ENCODE measurements at regions not wholly inside any gene's neighbourhood (a gene's known extent, or its start where the extent isn't known, plus 50 kb on each side); places are given as distances from the start of the nearest gene placed in this dataset.
"Not testable (repeated sequence)": the region's sequence is repeated elsewhere in the genome, so short reads cannot be mapped to it uniquely, and the experiment has no call there.

DNA sequence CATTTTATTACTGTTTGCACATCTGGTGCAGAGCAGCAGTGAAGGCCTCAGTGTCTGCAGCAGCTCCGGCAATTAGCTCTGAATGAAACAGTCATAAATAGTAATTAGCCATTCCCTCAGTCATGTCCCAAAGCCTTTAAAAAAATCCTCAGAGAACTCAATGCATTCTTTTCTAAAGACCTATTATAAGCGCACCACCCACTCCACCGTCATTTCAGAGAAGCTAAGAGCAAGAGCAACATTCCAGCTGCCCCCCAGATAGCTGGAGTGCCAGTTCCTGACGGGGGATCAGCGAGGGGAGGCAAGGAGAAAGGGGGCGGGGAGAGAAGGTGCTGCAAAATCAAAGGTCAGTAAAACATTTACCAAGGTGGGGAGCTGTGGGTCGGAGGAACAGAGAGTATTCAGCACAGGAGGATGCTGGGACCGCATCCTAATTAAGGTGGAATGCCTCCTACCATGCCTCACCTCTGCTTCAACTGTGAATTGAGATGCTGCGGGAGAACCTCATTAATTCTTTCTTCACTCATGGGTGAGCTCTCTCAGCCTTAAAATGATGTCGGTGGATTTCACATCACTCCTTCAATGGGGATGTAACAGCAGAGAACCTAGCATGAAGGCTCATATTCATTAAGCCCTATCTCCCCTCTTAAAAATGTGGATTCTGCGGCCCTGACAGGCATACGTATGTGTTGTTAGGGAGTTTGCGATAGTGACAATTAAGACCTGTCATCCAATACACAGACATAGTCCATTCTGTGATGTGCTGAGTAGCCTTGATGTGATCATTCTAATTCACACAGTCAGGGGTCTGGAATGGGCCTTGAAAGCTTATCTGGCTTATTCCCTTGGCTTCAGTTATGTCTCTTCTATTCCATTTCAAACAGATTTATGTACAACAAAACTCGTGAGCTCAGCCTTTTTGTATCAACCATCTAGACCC, 469.5 kb upstream of the NRSN1 start:
- no peak for DNase-seq (ENCODE audit: low spot score)

DNA sequence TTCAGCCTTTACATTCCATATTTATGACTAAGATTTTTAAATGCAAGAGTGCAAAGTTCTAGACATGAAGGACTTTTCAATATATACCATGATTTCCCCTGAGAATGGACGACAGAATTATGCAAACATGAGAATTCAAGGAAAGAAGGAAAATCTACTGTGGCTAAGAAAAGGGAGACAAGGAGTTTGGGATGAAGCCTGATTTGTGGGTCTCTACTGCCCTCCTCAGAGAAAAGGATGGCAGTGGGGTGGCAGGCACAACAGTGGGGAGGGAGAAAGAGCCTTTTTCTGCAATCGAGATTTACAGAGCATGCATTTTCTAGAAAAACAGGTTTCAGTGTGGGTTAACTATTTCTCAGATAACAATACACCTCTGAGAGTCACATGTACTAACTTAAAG, 466.9 kb upstream of the NRSN1 start:
- DNase-seq (ENCODE audit: low spot score), result no peak

DNA sequence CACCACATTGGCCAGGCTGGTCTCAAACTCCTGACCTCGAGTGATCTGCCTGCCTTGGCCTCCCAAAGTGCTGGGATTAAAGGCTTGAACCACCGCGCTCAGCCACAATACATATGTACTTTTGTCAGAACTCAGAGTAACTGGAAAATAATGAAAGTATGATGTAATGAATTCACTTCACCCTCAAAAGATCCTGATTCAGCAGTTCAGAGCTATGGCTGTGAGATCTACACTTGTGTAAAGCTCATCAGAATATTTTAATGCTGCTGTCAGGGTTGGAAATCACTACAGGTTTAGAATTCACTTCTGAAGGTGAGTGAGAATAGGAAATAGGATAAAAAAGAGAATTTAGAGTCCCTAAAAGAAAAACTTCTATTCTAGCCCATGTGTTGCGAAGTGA, 464.5 kb upstream of the NRSN1 start:
- no peak for DNase-seq (ENCODE audit: low spot score)

DNA sequence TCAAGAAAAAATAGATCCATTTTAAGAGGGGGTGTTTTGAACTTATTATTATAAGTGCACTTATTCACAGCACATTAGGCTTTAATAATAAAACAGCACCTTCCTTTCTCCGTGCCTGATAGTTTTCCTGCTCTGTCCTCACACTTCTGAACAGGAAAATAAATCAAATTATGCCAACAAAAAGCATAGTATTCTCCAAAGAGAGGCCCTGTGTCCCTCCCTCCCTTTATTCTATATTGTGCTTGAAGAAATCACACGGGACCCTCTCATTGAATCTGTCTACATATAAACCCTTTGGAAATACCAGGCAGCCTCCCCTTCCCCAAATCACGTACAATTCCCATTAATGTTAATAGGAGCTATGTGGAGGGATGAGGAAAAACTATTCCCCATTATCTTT, 462.9 kb upstream of the NRSN1 start:
- DNase-seq (ENCODE audit: low spot score), result no peak

DNA sequence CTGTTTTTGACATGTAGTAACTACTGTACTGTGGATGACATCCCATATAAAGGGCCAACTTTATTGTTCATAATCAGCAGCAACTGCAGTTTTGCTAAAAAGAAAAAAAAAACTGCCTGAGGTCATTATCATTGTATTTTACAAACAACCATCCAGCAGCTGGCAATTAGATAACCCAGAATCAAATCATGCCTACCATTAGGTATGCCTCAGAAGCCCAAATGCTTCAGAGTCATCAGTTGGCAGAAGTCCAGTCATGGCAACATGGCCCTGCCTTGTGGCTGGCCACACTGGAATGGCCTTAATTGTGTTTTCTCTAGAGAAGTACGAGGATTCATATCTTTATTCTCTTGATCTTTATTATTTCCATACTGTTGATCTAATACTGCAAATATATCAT, 462.4 kb upstream of the NRSN1 start:
- no peak for DNase-seq (ENCODE audit: low spot score)

DNA sequence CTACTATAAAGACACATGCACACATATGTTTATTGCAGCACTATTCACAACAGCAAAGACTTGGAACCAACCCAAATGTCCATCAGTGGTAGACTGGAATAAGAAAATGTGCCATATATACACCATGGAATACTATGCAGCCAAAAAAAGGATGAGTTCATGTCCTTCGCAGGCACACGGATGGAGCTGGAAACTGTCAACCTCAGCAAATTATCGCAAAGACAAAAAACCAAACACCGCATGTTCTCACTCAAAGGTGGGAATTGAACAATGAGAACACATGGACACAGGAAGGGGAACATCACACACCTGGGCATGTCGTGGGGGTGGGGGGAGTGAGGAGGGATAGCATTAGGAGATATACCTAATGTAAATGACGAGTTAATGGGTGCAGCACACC, 460.1 kb upstream of the NRSN1 start:
- DNase-seq (ENCODE audit: low spot score), result not testable (repeated sequence)

DNA sequence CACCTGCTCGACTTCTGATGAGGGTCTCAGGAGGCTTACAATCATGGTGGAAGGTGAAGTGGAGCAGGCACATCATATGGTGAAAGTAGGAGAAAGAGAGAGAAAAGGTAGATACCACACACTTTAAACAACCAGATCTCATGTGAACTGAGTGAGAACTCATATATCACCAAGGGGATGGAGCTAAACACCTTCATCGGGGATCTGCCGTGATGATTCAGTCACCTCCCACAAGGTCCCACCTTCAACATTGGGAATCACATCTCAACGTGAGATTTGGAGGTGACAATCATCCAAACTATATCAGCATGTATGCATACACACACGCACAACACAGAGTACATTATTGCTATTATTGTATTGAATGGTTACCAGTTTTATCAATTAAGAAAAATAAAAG, 453.3 kb upstream of the NRSN1 start:
- DNase-seq (ENCODE audit: low spot score), result no peak

DNA sequence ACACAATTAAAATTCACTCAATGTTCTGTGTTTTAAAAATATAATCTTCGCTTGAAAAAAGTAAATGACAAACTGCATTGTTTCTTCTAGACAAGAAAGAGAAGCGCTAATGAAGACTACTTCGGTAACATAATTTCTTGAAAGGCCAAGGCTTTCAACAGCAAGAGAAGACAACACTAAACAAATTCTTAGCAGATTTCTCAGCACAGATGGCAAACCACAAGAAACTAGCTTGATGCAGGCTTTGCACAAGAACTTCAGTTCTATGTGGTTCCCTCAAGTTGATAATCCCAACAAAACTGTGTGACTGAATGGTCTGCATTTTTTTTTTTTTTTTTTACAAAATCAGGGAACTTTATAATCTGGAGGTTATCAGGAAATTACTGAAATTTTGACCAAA, 447.4 kb upstream of the NRSN1 start:
- no peak for DNase-seq (ENCODE audit: low spot score)

DNA sequence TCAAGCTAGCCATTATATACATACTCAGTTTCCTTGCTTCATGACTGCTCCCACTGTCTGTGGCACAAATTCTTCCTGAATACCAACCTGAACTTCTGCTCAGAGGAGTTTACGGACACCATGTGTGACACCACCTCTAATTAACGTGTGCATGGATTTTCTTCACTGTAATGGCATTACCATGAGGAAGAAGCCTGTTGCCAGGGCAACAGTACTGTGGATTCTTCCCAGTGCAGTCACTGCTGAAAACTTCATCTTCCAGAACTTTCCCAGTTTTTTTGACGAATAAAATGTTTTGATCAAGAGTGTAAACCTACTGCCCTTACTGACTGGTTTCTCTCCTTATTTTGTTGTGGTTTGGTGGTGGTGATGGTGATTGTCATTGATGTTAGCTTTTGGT, 444.3 kb upstream of the NRSN1 start:
- DNase-seq (ENCODE audit: low spot score), result no peak

DNA sequence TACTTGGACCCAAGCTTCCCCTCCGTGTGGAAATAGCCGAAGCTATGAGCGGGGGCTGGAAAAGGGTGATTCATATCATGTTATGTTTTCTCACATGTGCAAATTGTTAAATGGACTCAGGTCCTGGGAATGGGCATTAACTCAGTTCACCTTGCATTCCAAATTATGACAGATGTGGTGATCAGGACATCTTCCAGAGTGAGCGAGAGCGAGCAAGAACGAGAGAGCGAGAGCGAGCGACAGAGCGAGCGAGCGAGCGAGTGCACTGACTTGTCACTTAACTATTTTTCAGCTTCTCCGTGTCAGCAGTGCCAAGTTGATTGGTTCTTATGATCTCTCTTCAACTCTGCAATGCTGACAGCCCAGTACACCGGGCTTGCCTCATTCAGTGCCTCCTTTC, 437.4 kb upstream of the NRSN1 start:
- no peak for DNase-seq (ENCODE audit: low spot score)

DNA sequence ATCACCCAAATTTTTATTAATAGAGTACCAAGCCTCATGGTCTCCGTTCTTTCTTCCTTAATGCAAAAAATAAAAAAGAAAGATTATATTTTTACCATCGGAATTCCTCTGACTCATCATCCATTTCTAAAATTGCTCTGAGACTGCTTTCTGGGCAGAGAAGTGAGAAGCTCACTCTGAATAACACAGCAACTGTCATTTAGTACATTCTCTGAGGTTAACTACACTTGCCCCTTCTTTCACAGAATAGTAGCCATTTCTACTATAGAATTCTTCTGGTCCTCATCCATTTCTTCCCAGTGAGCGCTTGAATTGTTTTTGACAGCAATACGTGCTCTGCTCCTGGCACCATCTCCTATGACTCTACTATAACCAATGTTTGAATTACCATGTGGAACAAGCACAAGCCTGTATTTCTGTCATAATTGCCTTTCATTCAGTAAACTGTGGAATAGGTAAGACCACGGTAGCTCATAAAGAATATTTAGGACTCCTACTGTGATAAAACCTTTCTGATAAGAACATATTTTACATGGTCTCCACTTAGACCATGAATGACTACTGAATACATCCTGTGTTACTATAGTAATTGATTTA, 435.5 kb upstream of the NRSN1 start:
- no peak for DNase-seq (ENCODE audit: low spot score)

DNA sequence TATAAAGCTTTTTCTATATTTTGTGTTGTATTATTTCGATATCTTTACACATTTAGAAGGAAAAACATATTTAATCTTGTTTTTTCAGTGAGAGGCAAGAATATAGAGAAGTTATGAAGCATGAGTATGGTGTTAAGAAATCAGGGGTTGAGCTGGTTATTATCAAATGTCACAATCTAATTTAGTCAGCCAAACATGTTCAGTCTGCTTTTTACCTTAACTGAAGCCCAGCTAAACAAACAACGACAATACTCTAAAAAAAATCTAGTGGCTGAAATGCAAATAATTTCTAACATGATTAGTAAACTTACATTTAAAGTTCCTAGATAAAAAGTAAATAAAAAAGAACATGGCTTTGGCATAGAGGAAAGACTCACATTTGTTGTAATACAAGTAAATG, 433.8 kb upstream of the NRSN1 start:
- DNase-seq (ENCODE audit: low spot score), result no peak

DNA sequence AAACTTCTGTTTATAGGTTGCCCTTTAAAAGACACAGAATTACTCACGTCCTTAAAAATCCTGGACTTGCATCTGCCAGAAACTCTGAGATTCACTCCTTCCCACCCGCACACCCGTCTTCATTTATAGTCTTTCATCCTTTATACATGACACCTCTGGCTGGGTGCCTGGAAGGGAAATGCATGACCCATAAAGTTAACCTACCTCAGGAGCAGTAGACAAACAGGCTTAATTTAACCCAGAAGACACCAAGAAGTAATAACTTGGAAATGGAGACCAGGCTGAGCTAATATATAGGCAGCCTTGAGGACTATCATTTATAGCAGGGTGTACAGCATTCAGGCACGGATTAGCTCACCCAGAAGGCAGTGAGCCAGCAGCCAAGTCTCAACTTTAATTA, 429.0 kb upstream of the NRSN1 start:
- no peak for DNase-seq (ENCODE audit: low spot score)

DNA sequence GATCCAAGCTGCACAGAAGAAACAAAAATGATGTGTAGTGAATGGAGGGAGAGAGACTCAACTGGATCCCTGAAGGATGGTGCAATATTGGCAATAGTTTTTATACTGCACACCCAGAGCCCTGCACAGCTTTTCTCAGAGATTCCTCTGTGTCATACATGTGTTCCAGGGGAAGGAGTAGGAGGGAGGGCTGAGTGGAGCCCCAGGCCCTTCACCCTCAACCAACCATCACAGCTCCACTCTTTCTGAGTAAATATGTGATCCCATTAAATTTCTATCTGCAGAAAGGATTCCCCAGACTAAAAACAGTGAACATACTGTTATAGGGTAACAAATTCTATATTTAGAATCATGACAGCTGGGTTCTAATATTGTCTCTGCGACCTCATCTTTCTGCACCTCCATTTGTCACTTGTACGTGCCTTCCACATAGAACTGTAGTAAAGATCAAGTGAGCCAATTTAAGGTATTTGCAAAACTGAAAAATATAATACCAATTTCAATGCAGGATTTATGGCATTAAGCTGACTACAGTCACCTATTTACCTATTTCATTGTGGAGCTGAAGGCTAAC, 421.4 kb upstream of the NRSN1 start:
- no peak for DNase-seq (ENCODE audit: low spot score)

DNA sequence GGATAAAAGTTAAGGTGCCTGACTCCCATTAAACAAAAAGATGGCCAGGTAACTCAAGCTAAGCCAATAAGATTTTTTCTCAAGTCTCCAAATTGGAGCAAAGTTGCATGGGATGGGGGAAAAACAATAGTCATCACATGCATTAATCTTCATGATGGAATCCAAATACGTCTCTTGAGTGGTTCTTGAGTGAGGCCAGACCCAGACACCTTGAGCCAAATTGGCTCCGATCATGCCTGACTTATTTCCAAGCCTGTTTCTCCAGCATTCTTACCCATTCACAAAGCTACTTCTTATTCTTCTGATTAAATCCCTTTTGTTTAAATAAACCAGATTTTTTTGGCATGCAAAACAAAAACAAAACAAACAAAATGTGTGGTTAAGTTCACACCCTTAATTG, 420.3 kb upstream of the NRSN1 start:
- no peak for DNase-seq (ENCODE audit: low spot score)

DNA sequence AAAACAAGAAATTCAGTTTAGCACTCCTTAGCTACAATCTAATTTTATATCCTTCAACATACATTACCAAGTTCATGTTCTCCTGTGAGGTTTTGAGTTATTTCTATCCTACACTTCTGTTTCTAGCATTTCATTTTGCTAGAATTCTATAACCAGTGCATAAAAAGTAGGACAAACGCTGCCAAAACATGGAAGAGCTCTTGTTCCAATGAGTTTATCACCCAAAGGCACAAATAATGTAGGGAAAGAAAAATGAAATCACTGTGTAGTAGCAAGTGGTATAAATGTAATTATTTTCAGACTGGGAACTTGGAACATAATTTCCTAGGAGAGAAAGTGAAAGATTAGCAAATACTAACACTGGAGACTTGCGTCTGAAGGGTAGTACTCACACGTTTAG, 413.3 kb upstream of the NRSN1 start:
- no peak for DNase-seq (ENCODE audit: low spot score)

DNA sequence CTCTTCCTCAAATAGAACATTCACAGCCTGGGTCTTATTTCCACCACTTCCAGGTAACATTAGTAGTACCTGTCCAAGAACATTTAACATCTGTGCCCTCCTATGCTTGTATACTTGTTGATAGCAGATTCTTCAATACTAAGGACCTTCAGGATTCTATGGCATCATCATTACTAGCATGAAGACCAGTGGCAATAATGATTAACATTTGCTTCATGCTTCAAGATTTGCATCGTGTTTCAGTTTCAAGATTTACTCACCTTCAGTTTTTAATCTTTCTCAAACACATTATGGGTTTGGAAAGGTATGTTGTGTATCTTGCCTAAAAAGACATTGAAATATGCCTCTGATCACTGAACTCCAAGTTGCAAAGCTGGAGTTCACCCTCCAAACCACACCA, 412.8 kb upstream of the NRSN1 start:
- no peak for DNase-seq (ENCODE audit: low spot score)

DNA sequence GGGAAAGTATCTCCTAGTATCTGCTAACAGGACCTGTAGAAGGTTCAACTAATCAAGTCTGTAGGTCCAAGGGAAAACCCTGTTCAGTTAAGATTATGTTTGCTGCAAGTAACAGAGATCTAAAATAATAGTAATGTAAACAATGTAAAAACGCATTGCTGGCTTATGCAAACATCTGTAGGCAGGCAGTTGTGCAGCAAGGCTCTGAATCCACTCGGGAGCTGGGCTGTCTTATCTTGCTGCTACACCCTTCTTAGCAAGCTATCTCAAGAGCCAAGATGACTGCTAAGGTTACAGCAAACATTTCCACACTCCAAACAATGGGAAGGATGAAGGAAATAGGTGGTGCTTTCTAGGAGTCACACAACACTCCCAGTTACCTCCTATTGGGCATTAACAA, 397.3 kb upstream of the NRSN1 start:
- no peak for DNase-seq (ENCODE audit: low spot score)

DNA sequence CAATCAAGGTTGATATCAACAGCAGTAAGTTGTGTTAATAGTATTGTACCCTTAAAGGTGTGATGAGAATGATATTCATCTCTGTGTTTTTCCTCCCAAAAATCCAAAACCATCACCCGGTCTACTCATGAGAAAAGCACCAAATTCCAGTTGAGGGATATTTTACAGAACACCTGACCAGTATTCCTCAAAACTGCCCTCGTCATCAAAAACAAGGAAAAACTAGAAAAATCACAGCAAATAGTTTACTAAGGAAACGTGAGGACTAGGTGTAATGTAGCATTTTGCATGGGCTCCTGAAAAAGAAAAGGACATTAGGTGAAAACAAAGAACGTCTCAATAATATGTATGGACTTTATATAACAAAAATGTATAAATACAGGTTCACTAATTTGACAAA, 394.4 kb upstream of the NRSN1 start:
- DNase-seq (ENCODE audit: low spot score), result no peak

DNA sequence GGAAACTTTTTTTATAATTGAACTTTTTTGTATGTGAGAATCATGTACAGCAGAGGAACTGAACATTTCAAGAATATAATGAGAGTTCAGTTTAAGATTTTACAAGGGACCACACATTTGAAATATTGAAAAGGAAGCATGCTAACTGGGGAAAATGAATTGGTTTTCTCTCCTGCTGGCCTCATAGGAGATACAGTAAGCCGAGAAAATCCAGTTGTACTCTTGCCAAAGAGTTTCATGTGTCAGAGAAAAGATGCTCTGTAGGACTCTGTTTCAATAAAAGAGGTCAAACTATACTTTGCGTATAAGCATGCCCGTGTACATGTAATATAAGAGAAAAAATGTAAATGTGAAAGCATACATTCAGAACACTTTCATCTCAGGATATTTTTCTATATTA, 393.5 kb upstream of the NRSN1 start:
- DNase-seq (ENCODE audit: low spot score), result no peak

DNA sequence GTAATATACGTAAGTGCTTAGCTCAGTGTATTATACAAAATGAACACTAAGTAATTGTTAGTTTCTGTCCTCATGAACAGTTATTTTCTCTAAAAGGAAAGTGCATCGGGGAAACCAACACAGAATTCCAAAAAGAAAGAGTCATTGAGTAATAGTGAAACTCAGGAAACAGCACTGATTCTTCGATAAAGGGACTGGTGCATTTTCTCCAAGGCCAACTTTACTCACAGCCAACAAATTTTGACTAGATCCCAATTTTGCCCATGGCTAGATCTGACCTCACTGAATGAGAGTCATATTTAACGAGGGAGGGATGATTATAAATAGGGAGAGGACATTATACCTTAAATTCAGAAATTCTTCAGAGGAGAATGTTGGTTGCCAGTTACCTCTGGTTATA, 390.9 kb upstream of the NRSN1 start:
- no peak for DNase-seq (ENCODE audit: low spot score)

DNA sequence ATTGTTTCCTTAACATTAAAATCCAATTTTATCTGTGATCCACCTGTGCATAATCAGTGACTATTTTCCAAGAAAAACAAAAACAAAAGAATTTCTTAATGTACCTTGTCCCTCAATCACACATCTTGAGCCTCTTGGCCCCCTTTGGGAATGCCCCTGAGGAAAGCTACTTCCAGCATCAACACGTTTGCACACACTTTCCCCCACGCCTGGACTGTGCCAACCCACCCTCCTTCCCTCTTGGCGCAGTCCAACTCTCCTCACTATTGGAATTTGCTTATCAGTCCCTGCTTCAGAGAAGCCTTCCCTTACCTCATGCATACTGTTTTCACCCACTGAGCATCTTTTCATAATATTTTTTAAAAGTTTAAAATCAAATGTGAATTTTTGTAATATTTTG, 389.4 kb upstream of the NRSN1 start:
- no peak for DNase-seq (ENCODE audit: low spot score)

DNA sequence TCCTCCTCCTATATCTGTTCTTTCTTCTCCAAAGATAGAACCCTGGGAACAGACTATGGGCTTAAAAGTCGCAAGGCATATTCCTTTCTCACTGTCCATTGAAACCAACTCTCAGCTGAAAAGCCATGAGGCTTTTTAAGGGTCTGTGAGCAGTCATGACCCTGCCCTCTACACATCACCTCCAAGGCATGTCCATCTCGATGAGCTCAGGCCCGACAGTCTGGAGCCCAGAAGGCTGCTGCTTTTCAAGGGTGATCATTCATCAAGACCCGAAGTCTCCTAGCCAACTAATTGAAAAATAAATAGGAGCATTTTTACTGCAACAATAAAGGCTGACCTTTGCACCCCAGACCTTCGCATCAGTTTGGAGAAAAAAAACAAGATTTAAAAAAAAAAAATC, 378.8 kb upstream of the NRSN1 start:
- DNase-seq (ENCODE audit: low spot score), result no peak

Data from ureter (tissue), 1 donor.